OCI-LY7 (cell line): ENCODE measurements at regions not wholly inside any gene's neighbourhood (a gene's known extent, or its start where the extent isn't known, plus 50 kb on each side); places are given as distances from the start of the nearest gene placed in this dataset.
"Not testable (repeated sequence)": the region's sequence is repeated elsewhere in the genome, so short reads cannot be mapped to it uniquely, and the experiment has no call there.

Experiments used
- BruUV-seq: library from RNA; stranded (reverse); fragments of 400-500 nt; replicated peaks from 2 replicates; lab custom pipeline; 2021; lab: Mats Ljungman, UMichigan
- CTCF ChIA-PET: fragments of 300-600 bp; sonication (Branson Sonifier 250); formaldehyde crosslinking; loops from one replicate; lab custom pipeline; 2022; ENCODE audit warnings: antibody characterized with exemption; ENCODE audit not compliant: unreplicated experiment; lab: Charles Lee
- POLR2A ChIA-PET: fragments of 300-600 bp; sonication (Branson Sonifier 250); formaldehyde crosslinking; loops from one replicate; lab custom pipeline; 2022; ENCODE audit warnings: antibody characterized with exemption; lab: Charles Lee
- DNase-seq: peaks from one replicate; pipeline ENCODE4 v3.0.0-alpha.2; 2015; ENCODE audit warnings: low spot score
- H2AFZ ChIP-seq: fragments of 200-600 bp; sonication (generic), shearing (Covaris generic); 2 replicates; pipeline ENCODE4 v1.6.1; 2014; ENCODE audit warnings: mild to moderate bottlenecking, antibody characterized with exemption, low read length, moderate library complexity
- H3K27ac ChIP-seq: fragments of 200-600 bp; sonication (generic); 2 replicates; pipeline ENCODE4 v1.5.1; 2014; ENCODE audit warnings: mixed run types, low read depth, mild to moderate bottlenecking, moderate library complexity, low read length, inconsistent platforms; ENCODE audit not compliant: poor library complexity, severe bottlenecking
- H3K36me3 ChIP-seq: fragments of 200-600 bp; sonication (generic); 2 replicates; pipeline ENCODE4 v1.6.1; 2014; ENCODE audit warnings: mild to moderate bottlenecking, antibody characterized with exemption, low read length, moderate library complexity, mixed read lengths; ENCODE audit not compliant: insufficient read depth
- H3K4me1 ChIP-seq: fragments of 200-600 bp; sonication (generic); 2 replicates; pipeline ENCODE4 v1.5.1; 2014; ENCODE audit warnings: mild to moderate bottlenecking, low read length; ENCODE audit not compliant: insufficient read depth, poor library complexity, severe bottlenecking
- H3K4me2 ChIP-seq: fragments of 200-600 bp; sonication (generic); 2 replicates; pipeline ENCODE4 v1.6.1; 2014; ENCODE audit warnings: mild to moderate bottlenecking, low read length
- H3K4me3 ChIP-seq: fragments of 200-600 bp; sonication (generic); 2 replicates; pipeline ENCODE4 v1.5.1; 2014; ENCODE audit warnings: mild to moderate bottlenecking, low read depth, low read length; ENCODE audit not compliant: poor library complexity, severe bottlenecking
- H3K79me2 ChIP-seq: fragments of 200-600 bp; sonication (generic); 2 replicates; pipeline ENCODE4 v1.6.1; 2016; ENCODE audit warnings: low read depth, mild to moderate bottlenecking, low read length, moderate library complexity, mixed read lengths; ENCODE audit not compliant: insufficient read depth
- H3K9me2 ChIP-seq: fragments of 200-600 bp; sonication (generic); 2 replicates; pipeline ENCODE4 v1.6.1; 2016; ENCODE audit warnings: mild to moderate bottlenecking, low read length, mixed read lengths; ENCODE audit not compliant: insufficient read depth
- H3K9me3 ChIP-seq: fragments of 200-600 bp; sonication (generic); 2 replicates; pipeline ENCODE4 v1.6.1; 2014; ENCODE audit warnings: mild to moderate bottlenecking, mixed run types, low read length, mixed read lengths
- H4K20me1 ChIP-seq: fragments of 200-600 bp; sonication (generic); 2 replicates; pipeline ENCODE4 v1.6.1; 2014; ENCODE audit warnings: mild to moderate bottlenecking, antibody characterized with exemption, low read length, moderate library complexity, mixed read lengths; ENCODE audit not compliant: insufficient read depth
- CTCF ChIP-seq: fragments of 200-600 bp; sonication (generic); conservative IDR thresholded peaks from 2 replicates; pipeline ENCODE4 v1.5.1; 2014; ENCODE audit warnings: mild to moderate bottlenecking, antibody characterized with exemption, low read length, moderate library complexity, mixed read lengths
- EZH2phosphoT487 ChIP-seq: fragments of 200-600 bp; sonication (generic); IDR thresholded peaks from 2 replicates; pipeline ENCODE4 v1.6.1; 2018; ENCODE audit warnings: low read depth, borderline replicate concordance, mild to moderate bottlenecking, mixed run types, antibody characterized with exemption, low read length, moderate library complexity, mixed read lengths
- intact Hi-C: fragments of 100-400 bp; cut with micrococcal nuclease; formaldehyde crosslinking; loops from one replicate; pipeline ENCODE4 v1.10.0; 2022; ENCODE audit not compliant: unreplicated experiment

GRCh38 chr10:8163824-8164223 lies 109.3 kb downstream of the GATA3 start:
- no peak overlapping the region for H3K4me3 ChIP-seq
- intact Hi-C loops = no loop called here
- BruUV-seq = no TSS peak
- no peaks in the 10 kb centered on the region for H4K20me1 ChIP-seq
- no peak overlapping the region for H2AFZ ChIP-seq
- H3K79me2 ChIP-seq = no peaks in the 10 kb centered on the region
- POLR2A ChIA-PET = no interaction called here
- no peaks in the 10 kb centered on the region for H3K4me1 ChIP-seq
- no peak for DNase-seq
- no peaks in the 10 kb centered on the region for H3K36me3 ChIP-seq
- TF ChIP-seq EZH2phosphoT487 (no peak), CTCF (no peak)
- CTCF ChIA-PET = no interaction called here
- H3K9me3 ChIP-seq = peaks cover 10% of the 10 kb centered on the region; the same call in 1 of the 2 replicates
- no peak overlapping the region for H3K4me2 ChIP-seq
- no peaks in the 10 kb centered on the region for H3K9me2 ChIP-seq
- no peak overlapping the region for H3K27ac ChIP-seq

- POLR2A ChIA-PET, CTCF ChIA-PET, H3K4me3 ChIP-seq, H3K79me2 ChIP-seq, H4K20me1 ChIP-seq, H3K4me2 ChIP-seq, H3K4me1 ChIP-seq, H3K36me3 ChIP-seq, intact Hi-C loops, BruUV-seq, H2AFZ ChIP-seq, H3K9me2 ChIP-seq, DNase-seq, H3K27ac ChIP-seq: not testable (repeated sequence)
- peaks cover 10% of the 10 kb centered on the region; the same call in 1 of the 2 replicates for H3K9me3 ChIP-seq
Observed at GRCh38 chr10:8164640-8165039, 110.2 kb downstream of the GATA3 start.

- BruUV-seq = no TSS peak
- H3K4me3 ChIP-seq = no peak overlapping the region
Observed at GRCh38 chr10:8168836-8169235, 114.3 kb downstream of the GATA3 start.

More at GRCh38 chr10:8168836-8169235, 114.3 kb downstream of the GATA3 start:
- no peak for TF ChIP-seq EZH2phosphoT487
- TF ChIP-seq CTCF = no peak
- Histone ChIP-seq H3K79me2 (no peaks in the 10 kb centered on the region), H3K4me2 (no peak overlapping the region), H3K27ac (no peak overlapping the region), H3K9me3 (peaks cover 10% of the 10 kb centered on the region; the same call in 1 of the 2 replicates), H3K9me2 (no peaks in the 10 kb centered on the region), H4K20me1 (no peaks in the 10 kb centered on the region), H3K4me1 (no peaks in the 10 kb centered on the region), H2AFZ (no peak overlapping the region), H3K36me3 (no peaks in the 10 kb centered on the region)
- intact Hi-C loops = no loop called here
- ChIA-PET CTCF (no interaction called here), POLR2A (interaction anchor here (1.0 kb wide), 2 partner anchors 44 to 160 kb away, joined by 3 read pairs; no protein-coding TSS in a partner anchor)
- DNase-seq = no peak
